Left lung (tissue), 4 donors: ENCODE measurements at regions not wholly inside any gene's neighbourhood (a gene's known extent, or its start where the extent isn't known, plus 50 kb on each side); places are given as distances from the start of the nearest gene placed in this dataset.
A peak's percentile ranks its signal among the peaks of the same experiment; 100 is the strongest.
"Not testable (repeated sequence)": the region's sequence is repeated elsewhere in the genome, so short reads cannot be mapped to it uniquely, and the experiment has no call there.

Experiments
- ATAC-seq: fragments of 200-7000 bp; cut with Tn5 transposase; one replicate; pipeline ENCODE4 v1.9.1; 2020; ENCODE audit warnings: moderate library complexity
- DNase-seq, 4 donors: peaks; one replicate each; pipeline ENCODE4 v3.0.0-alpha.2; 2013 to 2020
- H3K27ac ChIP-seq, 2 donors: fragments of 200-600 bp; sonication (generic) in 1 of 2; one replicate each; pipeline versions ENCODE4 v1.5.0 to v1.8.0; 2020 to 2021
- H3K27me3 ChIP-seq, 2 donors: fragments of 200-600 bp; sonication (generic) in 1 of 2; one replicate each; pipeline versions ENCODE4 v1.5.0 to v1.8.0; 2020 to 2021
- H3K36me3 ChIP-seq, 2 donors: fragments of 200-600 bp; sonication (generic) in 1 of 2; one replicate each; pipeline versions ENCODE4 v1.5.0 to v1.8.0; 2020 to 2021
- H3K4me1 ChIP-seq, 2 donors: fragments of 200-600 bp; one replicate each; pipeline ENCODE4 v1.8.0; 2021
- H3K4me3 ChIP-seq, 2 donors: fragments of 200-600 bp; sonication (generic) in 1 of 2; one replicate each; pipeline versions ENCODE4 v1.5.0 to v1.8.0; 2020 to 2021; ENCODE audit warnings: mild to moderate bottlenecking in 1 of 2
- H3K9me3 ChIP-seq, 2 donors: fragments of 200-600 bp; sonication (generic) in 1 of 2; one replicate each; pipeline versions ENCODE4 v1.5.0 to v1.8.0; 2020 to 2021
- CTCF ChIP-seq, 2 donors: fragments of 200-600 bp; sonication (generic) in 1 of 2; IDR thresholded peaks; one replicate each; pipeline versions ENCODE4 v1.5.0 to v1.8.0; 2021; ENCODE audit warnings: antibody characterized with exemption in 2 of 2
- intact Hi-C, 2 donors: fragments of 100-400 bp; cut with DNase I; formaldehyde crosslinking; loops; one replicate each; pipeline versions ENCODE4 v1.11.2 to v1.14.2; 2022
- donor health status: DM: no; HTN: yes; CAD: no.
- donor health status: DM: no; HTN: no; CAD: no.

DNA sequence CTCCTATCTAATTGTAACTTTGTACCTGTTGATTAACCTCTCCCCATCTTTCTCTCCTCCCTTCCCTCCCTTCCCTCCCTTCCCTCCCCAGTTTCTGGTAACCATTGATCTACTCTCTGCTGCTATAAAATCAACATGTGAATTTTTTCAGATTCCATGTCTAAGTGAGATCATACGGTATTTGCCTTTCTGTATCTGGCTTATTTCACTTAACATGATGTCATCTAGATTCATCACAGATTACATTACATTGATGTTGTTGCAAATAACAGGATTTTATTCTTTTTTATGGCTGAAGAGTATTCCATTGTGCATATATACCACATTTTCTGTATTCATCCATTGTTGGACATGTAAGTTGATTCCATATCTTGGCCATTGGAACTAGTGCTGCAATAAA, 68.0 kb upstream of the FBXO33 start:
- peaks cover 0 to 6% of the 10 kb centered on the region in 2 donors for H3K9me3 ChIP-seq
- H3K27me3 ChIP-seq, result no peaks in the 10 kb centered on the region
- intact Hi-C loops, result no loop called here
- no peak overlapping the region for H3K4me3 ChIP-seq
- H3K36me3 ChIP-seq, result no peaks in the 10 kb centered on the region
- H3K27ac ChIP-seq, result no peak overlapping the region
- DNase-seq (no peak), ATAC-seq (no peak)
- TF ChIP-seq CTCF (IDR thresholded peaks at IDR 0.05), result no peak
- no peaks in the 10 kb centered on the region for H3K4me1 ChIP-seq

- DNase-seq (no peak), ATAC-seq (no peak)
- Histone ChIP-seq H3K9me3 (peaks cover 0 to 6% of the 10 kb centered on the region in 2 donors), H3K4me3 (no peak overlapping the region), H3K4me1 (no peaks in the 10 kb centered on the region), H3K27ac (no peak overlapping the region), H3K27me3 (no peaks in the 10 kb centered on the region), H3K36me3 (no peaks in the 10 kb centered on the region)
- intact Hi-C loops, result no loop called here
- no peak for TF ChIP-seq CTCF (IDR thresholded peaks at IDR 0.05)
Measured at GRCh38 chr14:39499514-39499913, 67.3 kb upstream of the FBXO33 start.

DNA sequence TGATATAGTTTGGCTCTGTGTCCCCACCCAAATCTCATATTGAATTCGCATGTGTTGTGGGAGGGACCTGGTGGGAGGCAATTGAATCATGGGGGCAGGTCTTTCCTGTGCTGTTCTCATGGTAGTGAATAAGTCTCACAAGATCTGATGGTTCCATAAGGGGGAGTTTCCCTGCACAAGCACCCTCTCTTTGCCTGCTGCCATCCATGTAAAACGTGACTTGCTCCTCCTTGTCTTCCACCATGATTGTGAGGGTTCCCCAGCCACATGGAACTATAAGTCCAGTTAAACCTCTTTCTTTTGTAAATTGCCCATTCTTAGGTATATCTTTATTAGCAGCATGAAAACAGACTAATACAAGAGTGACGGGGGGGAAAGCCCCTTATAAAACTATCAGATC, 65.4 kb upstream of the FBXO33 start:
- H3K4me1 ChIP-seq, intact Hi-C loops, H3K27me3 ChIP-seq, H3K9me3 ChIP-seq, ATAC-seq, H3K4me3 ChIP-seq, DNase-seq, H3K27ac ChIP-seq, H3K36me3 ChIP-seq: not testable (repeated sequence)

- ATAC-seq, result peak; percentile 38
- no peak for TF ChIP-seq CTCF (IDR thresholded peaks at IDR 0.05)
Measured at GRCh38 chr14:39492267-39492666, 60.0 kb upstream of the FBXO33 start.

GRCh38 chr14:39491134-39491571, 58.9 kb upstream of the FBXO33 start:
- Histone ChIP-seq H3K9me3 (no peaks in the 10 kb centered on the region), H3K4me1 (no peaks in the 10 kb centered on the region), H3K4me3 (no peak overlapping the region), H3K27ac (no peak overlapping the region), H3K36me3 (no peaks in the 10 kb centered on the region), H3K27me3 (no peaks in the 10 kb centered on the region)
- peak; percentile 46 for ATAC-seq
- intact Hi-C loops, result no loop called here
- TF ChIP-seq CTCF (IDR thresholded peaks at IDR 0.05), result peak; percentile 24 to 49
- peak in 2 of 4 donors; percentile 12 to 39 for DNase-seq

More at GRCh38 chr14:39492267-39492666, 60.0 kb upstream of the FBXO33 start:
- no peak overlapping the region for H3K27ac ChIP-seq
- H3K4me3 ChIP-seq, result no peak overlapping the region
- no peaks in the 10 kb centered on the region for H3K36me3 ChIP-seq
- no peaks in the 10 kb centered on the region for H3K27me3 ChIP-seq
- H3K4me1 ChIP-seq, result no peaks in the 10 kb centered on the region
- DNase-seq, result no peak
- intact Hi-C loops, result no loop called here
- H3K9me3 ChIP-seq, result peaks cover 0 to 5% of the 10 kb centered on the region in 2 donors

GRCh38 chr14:39488600-39488999, 56.4 kb upstream of the FBXO33 start:
- ATAC-seq (no peak), DNase-seq (peak in 1 of 4 donors; percentile 32)
- Histone ChIP-seq H3K27ac (no peak overlapping the region), H3K36me3 (no peaks in the 10 kb centered on the region), H3K4me1 (no peaks in the 10 kb centered on the region), H3K9me3 (no peaks in the 10 kb centered on the region), H3K4me3 (no peak overlapping the region), H3K27me3 (no peaks in the 10 kb centered on the region)
- intact Hi-C loops, result no loop called here
- no peak for TF ChIP-seq CTCF (IDR thresholded peaks at IDR 0.05)
